Mesothelial cell of epicardium (in vitro differentiated cells): ENCODE measurements at regions not wholly inside any gene's neighbourhood (a gene's known extent, or its start where the extent isn't known, plus 50 kb on each side); places are given as distances from the start of the nearest gene placed in this dataset.

Source experiments
- DNase-seq, 2 experiments: peaks; one replicate each; pipeline ENCODE4 v3.0.0; 2021; ENCODE audit warnings: low spot score in 2 of 2; ENCODE audit not compliant: unreplicated experiment in 2 of 2
- H3K27ac Mint-ChIP-seq: 2 replicates; pipeline ENCODE4 v1.8.0; 2021; ENCODE audit warnings: mixed read lengths
- H3K27me3 Mint-ChIP-seq: 2 replicates; pipeline ENCODE4 v1.8.0; 2021; ENCODE audit warnings: low read depth, mixed read lengths
- H3K36me3 Mint-ChIP-seq: 2 replicates; pipeline ENCODE4 v1.8.0; 2021; ENCODE audit warnings: mixed read lengths
- H3K4me1 Mint-ChIP-seq: 2 replicates; pipeline ENCODE4 v1.8.0; 2021; ENCODE audit warnings: mixed read lengths
- H3K4me3 Mint-ChIP-seq: 2 replicates; pipeline ENCODE4 v1.8.0; 2021; ENCODE audit warnings: mild to moderate bottlenecking, moderate library complexity, mixed read lengths
- H3K9me3 Mint-ChIP-seq: 2 replicates; pipeline ENCODE4 v1.8.0; 2021; ENCODE audit warnings: mixed read lengths
- TF ChIP-seq, protein P1 (sequence below): fragments of 200-600 bp; sonication (generic); IDR thresholded peaks from one replicate; pipeline ENCODE4 v1.5.0; 2021; ENCODE audit warnings: antibody characterized with exemption; ENCODE audit not compliant: unreplicated experiment

DNA sequence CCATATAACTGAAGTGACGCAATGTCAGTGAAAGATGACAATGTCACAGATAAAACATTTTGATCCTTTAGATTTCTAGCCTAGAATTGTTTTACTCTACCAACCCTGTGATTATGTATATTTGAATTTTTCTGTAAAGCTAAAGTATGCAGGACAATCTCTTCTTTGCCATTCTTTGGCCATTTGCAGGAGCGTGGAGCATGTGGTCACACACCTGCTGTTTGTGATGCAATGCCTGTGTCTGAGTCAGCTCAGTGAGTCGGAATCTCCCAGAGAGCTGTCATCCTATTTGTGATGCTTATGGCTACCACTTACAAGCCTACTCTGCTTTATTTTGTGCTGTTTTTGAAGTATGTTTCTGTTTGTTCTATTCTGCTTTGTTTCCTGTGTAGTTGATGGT is 214.5 kb downstream of the NAF1 start:
- no peaks in the 10 kb centered on the region for H3K36me3 Mint-ChIP-seq
- H3K4me1 Mint-ChIP-seq, result no peaks in the 10 kb centered on the region
- H3K9me3 Mint-ChIP-seq, result no peaks in the 10 kb centered on the region
- peaks cover 4% of the 10 kb centered on the region for H3K27me3 Mint-ChIP-seq
- no peak overlapping the region for H3K4me3 Mint-ChIP-seq
- H3K27ac Mint-ChIP-seq, result no peak overlapping the region
- TF ChIP-seq, protein P1, sequence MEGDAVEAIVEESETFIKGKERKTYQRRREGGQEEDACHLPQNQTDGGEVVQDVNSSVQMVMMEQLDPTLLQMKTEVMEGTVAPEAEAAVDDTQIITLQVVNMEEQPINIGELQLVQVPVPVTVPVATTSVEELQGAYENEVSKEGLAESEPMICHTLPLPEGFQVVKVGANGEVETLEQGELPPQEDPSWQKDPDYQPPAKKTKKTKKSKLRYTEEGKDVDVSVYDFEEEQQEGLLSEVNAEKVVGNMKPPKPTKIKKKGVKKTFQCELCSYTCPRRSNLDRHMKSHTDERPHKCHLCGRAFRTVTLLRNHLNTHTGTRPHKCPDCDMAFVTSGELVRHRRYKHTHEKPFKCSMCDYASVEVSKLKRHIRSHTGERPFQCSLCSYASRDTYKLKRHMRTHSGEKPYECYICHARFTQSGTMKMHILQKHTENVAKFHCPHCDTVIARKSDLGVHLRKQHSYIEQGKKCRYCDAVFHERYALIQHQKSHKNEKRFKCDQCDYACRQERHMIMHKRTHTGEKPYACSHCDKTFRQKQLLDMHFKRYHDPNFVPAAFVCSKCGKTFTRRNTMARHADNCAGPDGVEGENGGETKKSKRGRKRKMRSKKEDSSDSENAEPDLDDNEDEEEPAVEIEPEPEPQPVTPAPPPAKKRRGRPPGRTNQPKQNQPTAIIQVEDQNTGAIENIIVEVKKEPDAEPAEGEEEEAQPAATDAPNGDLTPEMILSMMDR, result no peak
- DNase-seq, result no peak

DNA sequence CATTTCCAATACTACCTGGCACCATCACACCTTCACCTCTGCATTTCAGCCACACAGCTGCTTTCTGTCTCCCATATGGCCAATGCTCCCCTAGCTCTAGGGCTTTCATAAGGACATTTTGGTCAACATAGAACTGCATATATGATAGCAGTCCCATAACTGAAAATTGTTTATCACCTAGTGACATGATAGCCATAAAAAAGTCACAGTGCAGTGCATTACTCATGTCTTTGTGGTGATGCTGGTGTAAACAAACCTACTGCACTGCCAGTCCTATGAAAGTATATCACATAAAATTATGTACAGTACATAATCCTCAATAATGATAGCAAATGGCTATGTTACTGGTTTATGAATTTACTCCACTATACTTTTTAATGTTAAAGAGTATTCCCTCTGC is 221.0 kb downstream of the NAF1 start:
- Mint-ChIP-seq H3K36me3 (no peaks in the 10 kb centered on the region), H3K27me3 (no peaks in the 10 kb centered on the region), H3K4me1 (no peaks in the 10 kb centered on the region), H3K4me3 (no peak overlapping the region), H3K9me3 (no peaks in the 10 kb centered on the region), H3K27ac (no peak overlapping the region)
- no peak for DNase-seq
- TF ChIP-seq, protein P1, result no peak

DNA sequence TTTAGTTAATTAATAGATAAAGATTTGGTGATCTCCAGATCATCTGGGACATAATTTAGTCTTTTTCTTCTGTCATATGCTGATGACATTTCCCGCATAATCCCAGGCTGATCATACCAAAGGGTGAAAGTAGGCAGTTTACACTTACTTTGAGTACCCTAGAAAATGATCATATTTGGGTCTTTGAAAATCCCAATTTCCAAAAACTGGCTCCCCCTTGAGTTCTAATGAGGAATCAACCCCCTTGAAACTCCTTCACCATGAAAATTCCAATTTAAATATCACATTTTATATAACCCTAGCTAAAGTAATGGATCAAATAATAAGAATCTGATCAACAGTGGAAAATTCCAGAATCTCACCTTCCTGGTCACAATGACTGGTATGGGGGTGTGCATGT is 223.4 kb downstream of the NAF1 start:
- H3K9me3 Mint-ChIP-seq, result no peaks in the 10 kb centered on the region
- H3K36me3 Mint-ChIP-seq, result no peaks in the 10 kb centered on the region
- H3K4me1 Mint-ChIP-seq, result no peaks in the 10 kb centered on the region
- no peak overlapping the region for H3K27ac Mint-ChIP-seq
- no peak for DNase-seq
- H3K27me3 Mint-ChIP-seq, result no peaks in the 10 kb centered on the region
- no peak overlapping the region for H3K4me3 Mint-ChIP-seq
- TF ChIP-seq, protein P1, result no peak

DNA sequence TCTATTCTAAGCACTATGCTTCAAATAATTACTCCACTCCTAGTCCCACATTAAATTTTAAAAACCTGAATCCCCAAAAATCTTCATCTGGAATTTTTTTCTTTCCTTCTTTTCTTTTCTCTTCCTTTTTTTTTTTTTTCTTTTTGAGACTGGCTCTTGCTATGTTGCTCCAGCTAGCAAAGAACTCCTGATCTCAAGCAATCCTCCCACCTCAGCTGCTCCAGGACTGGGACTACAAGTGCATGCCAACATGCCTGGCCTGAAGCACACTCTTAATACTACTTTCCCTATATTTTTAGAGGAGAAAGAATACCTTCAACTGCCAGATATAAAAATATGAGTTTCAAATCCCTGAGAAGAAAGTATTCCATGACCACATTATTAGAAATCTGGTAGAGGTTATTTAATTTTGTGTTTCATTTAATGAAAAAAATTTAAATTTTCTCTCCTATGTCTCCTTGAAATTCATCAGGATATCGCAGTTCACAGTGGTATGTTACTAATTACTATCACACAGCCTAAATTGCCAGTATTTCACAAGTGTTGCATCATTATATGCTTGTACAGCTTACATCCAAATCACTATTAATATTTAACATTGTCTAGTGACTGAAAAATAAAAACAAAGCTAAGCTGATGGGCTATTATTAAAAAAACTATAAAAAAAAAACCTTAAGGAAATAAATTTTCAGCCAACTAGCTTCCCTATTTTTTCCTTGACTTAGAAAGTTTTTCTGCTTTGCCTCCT is 227.8 kb downstream of the NAF1 start:
- TF ChIP-seq, protein P1, result no peak
- H3K27me3 Mint-ChIP-seq, result no peaks in the 10 kb centered on the region
- no peak overlapping the region for H3K27ac Mint-ChIP-seq
- no peaks in the 10 kb centered on the region for H3K4me1 Mint-ChIP-seq
- no peak overlapping the region for H3K4me3 Mint-ChIP-seq
- H3K36me3 Mint-ChIP-seq, result no peaks in the 10 kb centered on the region
- no peak for DNase-seq
- no peaks in the 10 kb centered on the region for H3K9me3 Mint-ChIP-seq

DNA sequence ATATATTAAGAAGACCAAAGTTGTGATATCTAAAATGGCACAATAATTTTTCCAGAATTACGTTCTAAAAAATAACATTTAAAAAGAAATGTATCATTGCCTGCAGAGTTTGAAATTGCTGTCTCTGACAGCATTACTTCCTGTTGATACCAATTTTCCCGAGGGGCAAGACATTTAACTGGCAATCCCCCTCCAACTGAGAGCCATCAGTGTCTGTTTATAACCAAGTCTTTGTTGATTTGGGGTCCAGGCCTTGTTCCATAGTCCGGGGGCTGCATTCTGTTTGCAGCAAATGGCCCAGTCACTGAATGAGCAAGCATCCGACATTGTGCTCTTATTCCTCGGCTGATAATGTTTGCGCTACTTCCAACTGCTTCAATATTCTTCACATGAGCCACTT is 231.5 kb downstream of the NAF1 start:
- TF ChIP-seq, protein P1, result no peak
- H3K4me3 Mint-ChIP-seq, result no peak overlapping the region
- no peak overlapping the region for H3K27ac Mint-ChIP-seq
- H3K36me3 Mint-ChIP-seq, result no peaks in the 10 kb centered on the region
- no peak for DNase-seq
- H3K27me3 Mint-ChIP-seq, result no peaks in the 10 kb centered on the region
- H3K9me3 Mint-ChIP-seq, result no peaks in the 10 kb centered on the region
- peaks cover 7% of the 10 kb centered on the region for H3K4me1 Mint-ChIP-seq
